LNCaP clone FGC (cell line): ENCODE measurements at regions not wholly inside any gene's neighbourhood (a gene's known extent, or its start where the extent isn't known, plus 50 kb on each side); places are given as distances from the start of the nearest gene placed in this dataset.

Experiments
- DNase-seq: peaks from one replicate; pipeline ENCODE4 v3.0.0-alpha.2; 2011; ENCODE audit warnings: low read depth
- H3K4me3 ChIP-seq: 2 replicates; pipeline ENCODE4 v1.5.1; 2011; ENCODE audit warnings: mild to moderate bottlenecking, low read depth, low read length, control low read depth
- TF ChIP-seq, protein P1 (sequence below): IDR thresholded peaks from 2 replicates; pipeline ENCODE4 v1.5.1; 2012; ENCODE audit warnings: mild to moderate bottlenecking; ENCODE audit not compliant: control insufficient read depth, insufficient read depth; ENCODE audit errors: extremely low read depth

- no peak overlapping the region for H3K4me3 ChIP-seq
- TF ChIP-seq, protein P1, sequence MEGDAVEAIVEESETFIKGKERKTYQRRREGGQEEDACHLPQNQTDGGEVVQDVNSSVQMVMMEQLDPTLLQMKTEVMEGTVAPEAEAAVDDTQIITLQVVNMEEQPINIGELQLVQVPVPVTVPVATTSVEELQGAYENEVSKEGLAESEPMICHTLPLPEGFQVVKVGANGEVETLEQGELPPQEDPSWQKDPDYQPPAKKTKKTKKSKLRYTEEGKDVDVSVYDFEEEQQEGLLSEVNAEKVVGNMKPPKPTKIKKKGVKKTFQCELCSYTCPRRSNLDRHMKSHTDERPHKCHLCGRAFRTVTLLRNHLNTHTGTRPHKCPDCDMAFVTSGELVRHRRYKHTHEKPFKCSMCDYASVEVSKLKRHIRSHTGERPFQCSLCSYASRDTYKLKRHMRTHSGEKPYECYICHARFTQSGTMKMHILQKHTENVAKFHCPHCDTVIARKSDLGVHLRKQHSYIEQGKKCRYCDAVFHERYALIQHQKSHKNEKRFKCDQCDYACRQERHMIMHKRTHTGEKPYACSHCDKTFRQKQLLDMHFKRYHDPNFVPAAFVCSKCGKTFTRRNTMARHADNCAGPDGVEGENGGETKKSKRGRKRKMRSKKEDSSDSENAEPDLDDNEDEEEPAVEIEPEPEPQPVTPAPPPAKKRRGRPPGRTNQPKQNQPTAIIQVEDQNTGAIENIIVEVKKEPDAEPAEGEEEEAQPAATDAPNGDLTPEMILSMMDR, result no peak
- no peak for DNase-seq
These were observed 140.5 kb downstream of the NPR3 start for GRCh38 chr5:32851559-32852173.

DNA sequence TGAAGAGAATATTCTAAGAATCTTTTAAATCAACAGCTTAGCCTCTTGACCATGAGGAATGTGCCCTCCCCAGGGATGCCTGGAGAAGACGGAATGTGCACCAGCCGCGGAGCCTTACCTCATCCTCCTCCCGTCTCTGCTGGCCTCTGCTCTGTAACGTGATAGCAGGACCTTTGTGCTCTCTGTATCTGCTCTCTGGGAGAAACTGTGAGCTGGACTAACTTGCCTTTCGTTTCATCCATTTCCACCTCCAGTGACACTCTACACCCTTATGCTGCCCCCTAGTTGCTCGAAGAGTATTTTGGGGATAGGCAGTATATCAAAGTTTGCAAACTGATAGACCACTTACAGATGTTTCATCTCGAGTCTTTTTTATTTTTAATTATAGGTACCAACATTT lies 141.4 kb downstream of the NPR3 start:
- no peak overlapping the region for H3K4me3 ChIP-seq
- DNase-seq, result no peak
- TF ChIP-seq, protein P1, result no peak

- TF ChIP-seq, protein P1, result no peak
- H3K4me3 ChIP-seq, result no peak overlapping the region
- no peak for DNase-seq
These were observed 141.9 kb downstream of the NPR3 start for GRCh38 chr5:32852976-32853375.

DNA sequence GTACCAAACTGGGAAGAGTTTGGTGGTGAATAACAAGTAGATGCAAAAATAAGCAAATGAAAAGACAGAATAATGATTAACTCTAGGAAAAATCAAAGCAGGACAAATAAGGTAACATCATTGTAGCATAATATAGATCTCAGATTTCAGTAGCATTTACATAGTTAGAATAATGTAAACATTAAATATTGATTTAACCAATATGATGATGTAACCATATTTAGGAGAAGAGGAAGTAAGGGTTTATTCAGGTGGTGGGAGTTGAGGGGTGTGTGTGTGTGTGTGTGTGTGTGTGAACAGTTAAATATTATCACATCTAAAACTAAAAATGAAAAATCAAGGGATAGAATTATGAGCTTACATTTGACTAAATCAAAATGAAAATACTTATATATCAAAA lies 143.4 kb downstream of the NPR3 start:
- H3K4me3 ChIP-seq, result no peak overlapping the region
- TF ChIP-seq, protein P1, result no peak
- no peak for DNase-seq

- H3K4me3 ChIP-seq, result no peak overlapping the region
- no peak for DNase-seq
- TF ChIP-seq, protein P1, result no peak
These were observed 148.1 kb downstream of the NPR3 start for GRCh38 chr5:32859211-32859641.

DNA sequence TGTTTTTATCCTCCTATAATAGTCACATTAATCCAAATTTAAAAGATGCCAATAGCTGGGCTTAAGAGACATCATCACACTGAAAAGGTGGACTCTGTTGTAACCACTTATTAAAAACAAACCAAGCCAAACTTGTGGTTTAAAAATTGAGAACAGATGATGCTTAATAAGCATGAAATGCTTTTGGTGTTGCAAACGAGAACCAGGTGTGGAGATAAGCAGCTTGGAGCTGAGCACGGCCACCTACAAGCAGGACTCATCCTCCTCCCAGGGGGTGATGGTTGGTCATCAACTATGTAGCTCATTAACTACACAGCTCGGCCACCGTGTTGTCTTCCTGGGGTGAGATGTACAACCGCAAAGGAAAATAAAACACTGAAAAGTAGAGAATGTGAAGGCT lies 154.4 kb downstream of the NPR3 start:
- no peak for DNase-seq

More for the DNA sequence above, 154.4 kb downstream of the NPR3 start:
- no peak overlapping the region for H3K4me3 ChIP-seq
- TF ChIP-seq, protein P1, result no peak
